ENCODE measurements at regions not wholly inside any gene's neighbourhood (a gene's known extent, or its start where the extent isn't known, plus 50 kb on each side); places are given as distances from the start of the nearest gene placed in this dataset.
"Not testable (repeated sequence)": the region's sequence is repeated elsewhere in the genome, so short reads cannot be mapped to it uniquely, and the experiment has no call there.

- DNase-seq: no peak
- no peak for TF ChIP-seq CTCF (IDR thresholded peaks at IDR 0.05; ENCODE audit: borderline replicate concordance)
- intact Hi-C loops (cut with micrococcal nuclease): no loop called here
- H3K36me3 ChIP-seq: no peaks in the 10 kb centered on the region
- no peaks in the 10 kb centered on the region for H3K4me1 ChIP-seq
- no peaks in the 10 kb centered on the region for H3K9me3 ChIP-seq (replicated peaks)
- H3K27me3 ChIP-seq (ENCODE audit: low read depth): no peaks in the 10 kb centered on the region
- no peak overlapping the region for H3K4me3 ChIP-seq
- no peak overlapping the region for H3K27ac ChIP-seq (replicated peaks)
Measured at GRCh38 chr10:32179836-32180235, 123.6 kb upstream of the KIF5B start.

- intact Hi-C loops (cut with micrococcal nuclease); H3K4me1 ChIP-seq; H3K27ac ChIP-seq (replicated peaks); H3K27me3 ChIP-seq (ENCODE audit: low read depth); H3K36me3 ChIP-seq; H3K9me3 ChIP-seq (replicated peaks); DNase-seq; H3K4me3 ChIP-seq: not testable (repeated sequence)
Measured at GRCh38 chr10:32177594-32177993, 121.4 kb upstream of the KIF5B start.

GRCh38 chr10:32175629-32176028, 119.4 kb upstream of the KIF5B start:
- DNase-seq: no peak
- no peaks in the 10 kb centered on the region for H3K27me3 ChIP-seq (ENCODE audit: low read depth)
- H3K4me3 ChIP-seq: no peak overlapping the region
- peaks cover 5% of the 10 kb centered on the region for H3K9me3 ChIP-seq (replicated peaks)
- no peaks in the 10 kb centered on the region for H3K36me3 ChIP-seq
- TF ChIP-seq CTCF (IDR thresholded peaks at IDR 0.05; ENCODE audit: borderline replicate concordance): no peak
- no peak overlapping the region for H3K27ac ChIP-seq (replicated peaks)
- intact Hi-C loops (cut with micrococcal nuclease): no loop called here
- no peaks in the 10 kb centered on the region for H3K4me1 ChIP-seq

GRCh38 chr10:32174349-32174893, 118.2 kb upstream of the KIF5B start:
- DNase-seq: no peak
- H3K4me1 ChIP-seq: peaks cover 6% of the 10 kb centered on the region
- intact Hi-C loops (cut with micrococcal nuclease): no loop called here
- no peak overlapping the region for H3K4me3 ChIP-seq
- no peaks in the 10 kb centered on the region for H3K27me3 ChIP-seq (ENCODE audit: low read depth)
- H3K27ac ChIP-seq (replicated peaks): no peak overlapping the region
- no peak for TF ChIP-seq CTCF (IDR thresholded peaks at IDR 0.05; ENCODE audit: borderline replicate concordance)
- peaks cover 5% of the 10 kb centered on the region for H3K9me3 ChIP-seq (replicated peaks)
- no peaks in the 10 kb centered on the region for H3K36me3 ChIP-seq

GRCh38 chr10:32171204-32171603, 115.0 kb upstream of the KIF5B start:
- H3K36me3 ChIP-seq: no peaks in the 10 kb centered on the region

GRCh38 chr10:32169556-32169955, 113.3 kb upstream of the KIF5B start:
- TF ChIP-seq CTCF (IDR thresholded peaks at IDR 0.05; ENCODE audit: borderline replicate concordance): no peak
- Histone ChIP-seq H3K4me3 (no peak overlapping the region), H3K4me1 (peaks cover 8% of the 10 kb centered on the region), H3K36me3 (no peaks in the 10 kb centered on the region), H3K27me3 (ENCODE audit: low read depth) (no peaks in the 10 kb centered on the region), H3K27ac (replicated peaks) (no peak overlapping the region), H3K9me3 (replicated peaks) (peaks cover 4% of the 10 kb centered on the region)
- DNase-seq: no peak
- intact Hi-C loops (cut with micrococcal nuclease): no loop called here

More at GRCh38 chr10:32171204-32171603, 115.0 kb upstream of the KIF5B start:
- no peak overlapping the region for H3K4me3 ChIP-seq
- no peak for DNase-seq
- TF ChIP-seq CTCF (IDR thresholded peaks at IDR 0.05; ENCODE audit: borderline replicate concordance): no peak
- no peaks in the 10 kb centered on the region for H3K27me3 ChIP-seq (ENCODE audit: low read depth)
- peaks cover 5% of the 10 kb centered on the region for H3K9me3 ChIP-seq (replicated peaks)
- intact Hi-C loops (cut with micrococcal nuclease): no loop called here
- peaks cover 8% of the 10 kb centered on the region for H3K4me1 ChIP-seq
- H3K27ac ChIP-seq (replicated peaks): no peak overlapping the region

Measured in left ventricle myocardium inferior (tissue), 1 donor.